ENCODE measurements at regions not wholly inside any gene's neighbourhood (a gene's known extent, or its start where the extent isn't known, plus 50 kb on each side); places are given as distances from the start of the nearest gene placed in this dataset.

DNA sequence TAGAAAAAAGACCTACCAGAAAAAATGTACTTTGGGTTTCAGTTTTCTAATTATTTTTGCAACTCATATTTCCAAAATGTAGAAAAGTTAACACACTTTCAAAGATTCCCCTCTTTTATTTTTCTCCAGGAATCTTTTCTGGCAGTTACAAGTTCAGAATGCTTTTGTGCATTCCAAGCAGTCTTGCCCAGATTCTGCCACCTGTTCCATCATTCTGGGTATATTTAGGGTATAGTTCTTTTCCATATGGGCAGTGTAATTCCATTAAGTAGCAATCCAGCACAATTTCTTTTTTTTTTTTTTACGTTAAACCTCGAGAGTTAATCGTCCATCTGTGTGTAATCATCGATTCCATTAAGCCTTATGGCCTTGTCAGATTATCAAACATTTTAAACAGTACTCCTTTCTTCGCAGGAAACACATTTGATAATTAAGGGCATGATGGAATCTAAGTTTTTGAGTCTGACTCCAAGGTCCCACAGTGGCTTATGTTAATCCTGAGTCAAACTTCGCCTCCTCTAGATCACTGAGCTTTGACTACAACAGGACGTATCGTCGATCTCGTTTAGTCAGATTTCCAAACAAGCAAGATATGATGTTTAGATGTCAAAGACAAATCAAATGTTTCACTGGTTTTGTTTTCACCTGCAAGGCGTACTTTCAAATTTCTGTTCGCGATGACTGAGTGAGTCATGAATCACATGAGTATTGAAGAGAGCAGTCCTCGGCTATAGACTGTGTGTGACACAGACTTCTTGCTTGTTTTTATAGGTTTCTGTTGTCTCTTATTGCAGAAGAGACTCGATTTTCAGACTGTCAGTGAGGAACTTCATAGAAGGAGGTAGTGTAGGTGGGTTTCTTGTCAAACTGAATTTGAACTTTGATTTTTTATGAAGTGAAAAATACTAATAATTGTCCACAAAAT lies 118.9 kb upstream of the GK2 start:
- Histone ChIP-seq H3K9me3 (replicated peaks; ENCODE audit: control insufficient read depth, insufficient read depth, low read length) (no peaks in the 10 kb centered on the region), H3K4me3 (replicated peaks in 1 of 3; ENCODE audit: insufficient read depth in 1 of 3, low read depth in 1 of 3, low read length in 3 of 3) (no peak overlapping the region), H3K4me1 (ENCODE audit: control insufficient read depth, extremely low read depth, insufficient read depth, low read length) (no peaks in the 10 kb centered on the region), H2AFZ (ENCODE audit: low read depth, low read length) (no peak overlapping the region), H3K9me1 (replicated peaks; ENCODE audit: control insufficient read depth, extremely low read depth, insufficient read depth, low read length) (no peaks in the 10 kb centered on the region), H4K20me1 (replicated peaks; ENCODE audit: control insufficient read depth, extremely low read depth, insufficient read depth, low read length) (no peaks in the 10 kb centered on the region), H3K36me3 (ENCODE audit: control insufficient read depth in 2 of 2, extremely low read depth in 1 of 2, insufficient read depth in 2 of 2, low read length in 2 of 2) (no peaks in the 10 kb centered on the region), H3K27me3 (ENCODE audit: control insufficient read depth in 2 of 2, insufficient read depth in 2 of 2, low read length in 2 of 2) (no peaks in the 10 kb centered on the region), H3K4me2 (ENCODE audit: insufficient read depth, low read length) (no peak overlapping the region), H3K27ac (ENCODE audit: insufficient read depth, low read depth, low read length) (no peak overlapping the region), H3K9ac (replicated peaks; ENCODE audit: extremely low read depth, insufficient read depth, low read length) (no peak overlapping the region), H3K79me2 (ENCODE audit: control insufficient read depth, insufficient read depth, low read length) (no peaks in the 10 kb centered on the region)
- ChIA-PET POLR2A (no interaction called here), CTCF (interaction anchor here (0.5 to 1.3 kb wide), 2 partner anchors 13 to 352 kb away, joined by 3 read pairs; no protein-coding TSS in a partner anchor)
- BruUV-seq (replicated peaks): no TSS peak
- dilution Hi-C loops (cut with MboI; ENCODE audit: extremely low pct_ligation_motif_present, low sequenced_read_pairs): no loop called here
- FAIRE-seq (no peak), DNase-seq (ENCODE audit: low read depth, low spot score) (no peak)
- TF ChIP-seq FOS (IDR thresholded peaks at IDR 0.05; ENCODE audit: borderline replicate concordance, insufficient read depth, low read length) (no peak), POLR2AphosphoS5 (IDR thresholded peaks at IDR 0.05; ENCODE audit: insufficient read depth, low read depth, low read length) (no peak), MYC (IDR thresholded peaks at IDR 0.05; ENCODE audit: low read depth, low read length) (no peak), POLR2A (IDR thresholded peaks at IDR 0.05; ENCODE audit: low read depth, low read length) (no peak)
- intact Hi-C loops (cut with micrococcal nuclease): no loop called here

DNA sequence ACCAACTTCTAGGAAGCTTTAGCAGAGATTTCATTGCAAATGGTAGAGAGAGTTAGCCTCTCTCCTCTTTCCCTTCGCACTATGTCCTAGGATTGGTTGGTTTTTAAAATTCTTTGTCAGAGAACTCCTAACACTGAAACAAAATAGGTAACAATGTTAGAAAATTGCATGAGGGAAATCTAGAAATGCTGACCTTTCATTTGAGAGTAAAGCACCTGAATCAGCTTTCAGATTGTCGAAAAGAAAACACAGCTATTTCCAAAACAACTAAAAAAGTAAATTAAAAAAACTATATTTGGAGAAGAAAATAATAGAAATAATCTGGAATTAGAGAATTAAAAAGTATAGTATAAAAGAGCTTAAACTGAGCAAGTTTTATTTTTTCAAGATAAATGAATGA lies 108.1 kb upstream of the GK2 start:
- Histone ChIP-seq H3K9ac (replicated peaks; ENCODE audit: extremely low read depth, insufficient read depth, low read length) (no peak overlapping the region), H3K4me3 (replicated peaks in 1 of 3; ENCODE audit: insufficient read depth in 1 of 3, low read depth in 1 of 3, low read length in 3 of 3) (no peak overlapping the region), H3K9me3 (replicated peaks; ENCODE audit: control insufficient read depth, insufficient read depth, low read length) (no peaks in the 10 kb centered on the region), H3K4me1 (ENCODE audit: control insufficient read depth, extremely low read depth, insufficient read depth, low read length) (no peaks in the 10 kb centered on the region), H3K27ac (ENCODE audit: insufficient read depth, low read depth, low read length) (no peak overlapping the region), H3K27me3 (ENCODE audit: control insufficient read depth in 2 of 2, insufficient read depth in 2 of 2, low read length in 2 of 2) (no peaks in the 10 kb centered on the region), H3K9me1 (replicated peaks; ENCODE audit: control insufficient read depth, extremely low read depth, insufficient read depth, low read length) (no peaks in the 10 kb centered on the region), H2AFZ (ENCODE audit: low read depth, low read length) (no peak overlapping the region), H3K4me2 (ENCODE audit: insufficient read depth, low read length) (no peak overlapping the region), H3K79me2 (ENCODE audit: control insufficient read depth, insufficient read depth, low read length) (no peaks in the 10 kb centered on the region), H3K36me3 (ENCODE audit: control insufficient read depth in 2 of 2, extremely low read depth in 1 of 2, insufficient read depth in 2 of 2, low read length in 2 of 2) (no peaks in the 10 kb centered on the region), H4K20me1 (replicated peaks; ENCODE audit: control insufficient read depth, extremely low read depth, insufficient read depth, low read length) (no peaks in the 10 kb centered on the region)
- dilution Hi-C loops (cut with MboI; ENCODE audit: extremely low pct_ligation_motif_present, low sequenced_read_pairs): no loop called here
- ChIA-PET CTCF (no interaction called here), POLR2A (no interaction called here)
- intact Hi-C loops (cut with micrococcal nuclease): no loop called here
- no peak for DNase-seq (ENCODE audit: low read depth, low spot score)
- TF ChIP-seq JUN (IDR thresholded peaks at IDR 0.05; ENCODE audit: borderline replicate concordance, insufficient read depth, insufficient read length, low read depth): no peak
- TF ChIP-seq POLR2AphosphoS5 (IDR thresholded peaks at IDR 0.05; ENCODE audit: insufficient read depth, low read depth, low read length): no peak
- TF ChIP-seq, protein P1, sequence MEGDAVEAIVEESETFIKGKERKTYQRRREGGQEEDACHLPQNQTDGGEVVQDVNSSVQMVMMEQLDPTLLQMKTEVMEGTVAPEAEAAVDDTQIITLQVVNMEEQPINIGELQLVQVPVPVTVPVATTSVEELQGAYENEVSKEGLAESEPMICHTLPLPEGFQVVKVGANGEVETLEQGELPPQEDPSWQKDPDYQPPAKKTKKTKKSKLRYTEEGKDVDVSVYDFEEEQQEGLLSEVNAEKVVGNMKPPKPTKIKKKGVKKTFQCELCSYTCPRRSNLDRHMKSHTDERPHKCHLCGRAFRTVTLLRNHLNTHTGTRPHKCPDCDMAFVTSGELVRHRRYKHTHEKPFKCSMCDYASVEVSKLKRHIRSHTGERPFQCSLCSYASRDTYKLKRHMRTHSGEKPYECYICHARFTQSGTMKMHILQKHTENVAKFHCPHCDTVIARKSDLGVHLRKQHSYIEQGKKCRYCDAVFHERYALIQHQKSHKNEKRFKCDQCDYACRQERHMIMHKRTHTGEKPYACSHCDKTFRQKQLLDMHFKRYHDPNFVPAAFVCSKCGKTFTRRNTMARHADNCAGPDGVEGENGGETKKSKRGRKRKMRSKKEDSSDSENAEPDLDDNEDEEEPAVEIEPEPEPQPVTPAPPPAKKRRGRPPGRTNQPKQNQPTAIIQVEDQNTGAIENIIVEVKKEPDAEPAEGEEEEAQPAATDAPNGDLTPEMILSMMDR (IDR thresholded peaks at IDR 0.05; ENCODE audit: extremely low read depth in 1 of 2, insufficient read depth in 1 of 2, low read depth in 1 of 2, low read length in 2 of 2): no peak
- TF ChIP-seq, protein P2, sequence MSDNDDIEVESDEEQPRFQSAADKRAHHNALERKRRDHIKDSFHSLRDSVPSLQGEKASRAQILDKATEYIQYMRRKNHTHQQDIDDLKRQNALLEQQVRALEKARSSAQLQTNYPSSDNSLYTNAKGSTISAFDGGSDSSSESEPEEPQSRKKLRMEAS (IDR thresholded peaks at IDR 0.05; ENCODE audit: insufficient read depth, insufficient read length): no peak
- no peak for TF ChIP-seq MYC (IDR thresholded peaks at IDR 0.05; ENCODE audit: low read depth, low read length)
- TF ChIP-seq POLR2A (IDR thresholded peaks at IDR 0.05; ENCODE audit: low read depth, low read length): no peak
- TF ChIP-seq FOS (IDR thresholded peaks at IDR 0.05; ENCODE audit: borderline replicate concordance, insufficient read depth, low read length): no peak
- TF ChIP-seq EZH2 (IDR thresholded peaks at IDR 0.05; ENCODE audit: borderline replicate concordance, low read depth, low read length, severe bottlenecking): no peak
- no peak for TF ChIP-seq GATA2 (IDR thresholded peaks at IDR 0.05; ENCODE audit: insufficient read depth, insufficient read length, low read depth, low read length)
- no peak for FAIRE-seq
- BruUV-seq (replicated peaks): no TSS peak
